Osteoblast (primary cell): ENCODE measurements at regions not wholly inside any gene's neighbourhood (a gene's known extent, or its start where the extent isn't known, plus 50 kb on each side); places are given as distances from the start of the nearest gene placed in this dataset.

Experiments
- DNase-seq: peaks from one replicate; pipeline ENCODE4 v3.0.0; 2011; ENCODE audit warnings: low spot score, mixed read lengths; ENCODE audit not compliant: insufficient read length; ENCODE audit errors: missing footprints
- H2AFZ ChIP-seq: 2 replicates; pipeline ENCODE4 v1.6.0; 2011; ENCODE audit warnings: mild to moderate bottlenecking, low read length
- H3K27ac ChIP-seq: 2 replicates; pipeline ENCODE4 v1.5.1; 2011; ENCODE audit warnings: mild to moderate bottlenecking, low read depth, low read length, moderate library complexity
- H3K27me3 ChIP-seq: 2 replicates; pipeline ENCODE4 v1.6.0; 2012; ENCODE audit warnings: mild to moderate bottlenecking, control low read depth, inconsistent platforms, low read length, moderate library complexity; ENCODE audit not compliant: insufficient read depth
- H3K36me3 ChIP-seq: 2 replicates; pipeline ENCODE4 v1.5.1; 2011; ENCODE audit warnings: mild to moderate bottlenecking, low read length, control low read depth, moderate library complexity; ENCODE audit not compliant: insufficient read depth
- H3K4me1 ChIP-seq: 2 replicates; pipeline ENCODE4 v1.5.1; 2011; ENCODE audit warnings: mild to moderate bottlenecking, low read length, control low read depth, moderate library complexity; ENCODE audit not compliant: insufficient read depth
- H3K4me2 ChIP-seq: 2 replicates; pipeline ENCODE4 v1.6.0; 2011; ENCODE audit warnings: mild to moderate bottlenecking, low read length; ENCODE audit not compliant: insufficient read depth
- H3K4me3 ChIP-seq: fragments of 200-600 bp; sonication (generic); 3 replicates; pipeline ENCODE4 v1.5.1; 2012; ENCODE audit warnings: mild to moderate bottlenecking, low read length, inconsistent platforms; ENCODE audit not compliant: insufficient read depth
- H3K79me2 ChIP-seq: 2 replicates; pipeline ENCODE4 v1.6.0; 2012; ENCODE audit warnings: mild to moderate bottlenecking, low read length, control low read depth, inconsistent platforms; ENCODE audit not compliant: insufficient read depth
- H3K9me3 ChIP-seq: 2 replicates; pipeline ENCODE4 v1.5.1; 2011; ENCODE audit warnings: low read depth, low read length, control low read depth
- H4K20me1 ChIP-seq: 2 replicates; pipeline ENCODE4 v1.6.0; 2012; ENCODE audit warnings: mild to moderate bottlenecking, low read length, control low read depth; ENCODE audit not compliant: insufficient read depth
- CTCF ChIP-seq: IDR thresholded peaks from 2 replicates; pipeline ENCODE4 v1.5.1; 2011; ENCODE audit warnings: mild to moderate bottlenecking, low read depth, low read length, moderate library complexity; ENCODE audit errors: extremely low read depth

GRCh38 chr3:35505181-35505580 lies 134.1 kb upstream of the ARPP21 start:
- no peak for DNase-seq
- Histone ChIP-seq H2AFZ (no peak overlapping the region), H3K36me3 (no peaks in the 10 kb centered on the region), H3K4me3 (no peak overlapping the region), H3K4me2 (no peak overlapping the region), H3K4me1 (no peaks in the 10 kb centered on the region), H3K9me3 (no peaks in the 10 kb centered on the region), H4K20me1 (no peaks in the 10 kb centered on the region), H3K27ac (no peak overlapping the region), H3K27me3 (no peaks in the 10 kb centered on the region), H3K79me2 (no peaks in the 10 kb centered on the region)
- no peak for TF ChIP-seq CTCF

DNA sequence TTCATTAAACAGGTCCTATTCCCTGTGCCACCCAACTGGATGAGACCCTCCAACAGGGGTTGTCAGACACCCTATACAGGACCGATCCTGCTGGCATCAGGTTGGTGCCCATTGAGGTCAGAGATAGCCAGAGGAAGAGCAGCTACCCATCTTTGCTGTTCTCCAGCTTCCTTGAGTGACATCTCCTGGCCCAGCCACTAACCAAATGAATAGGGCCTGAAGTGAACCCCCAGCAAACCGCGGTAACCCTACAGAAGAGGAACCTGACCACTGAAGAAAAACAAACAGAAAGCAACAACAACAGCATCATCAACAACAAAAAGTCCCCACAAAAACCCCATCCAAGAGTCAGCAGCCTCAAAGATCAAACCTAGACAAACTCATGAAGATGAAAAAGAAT lies 133.6 kb upstream of the ARPP21 start:
- Histone ChIP-seq H3K9me3 (no peaks in the 10 kb centered on the region), H3K27ac (no peak overlapping the region), H3K79me2 (no peaks in the 10 kb centered on the region), H3K36me3 (no peaks in the 10 kb centered on the region), H3K4me1 (no peaks in the 10 kb centered on the region), H3K4me2 (no peak overlapping the region), H3K4me3 (no peak overlapping the region), H3K27me3 (no peaks in the 10 kb centered on the region), H4K20me1 (no peaks in the 10 kb centered on the region), H2AFZ (no peak overlapping the region)
- TF ChIP-seq CTCF = no peak
- DNase-seq = no peak

- Histone ChIP-seq H3K4me2 (no peak overlapping the region), H3K36me3 (no peaks in the 10 kb centered on the region), H3K4me1 (no peaks in the 10 kb centered on the region), H3K4me3 (no peak overlapping the region), H3K27me3 (no peaks in the 10 kb centered on the region), H3K27ac (no peak overlapping the region), H2AFZ (no peak overlapping the region), H3K9me3 (no peaks in the 10 kb centered on the region), H3K79me2 (no peaks in the 10 kb centered on the region), H4K20me1 (no peaks in the 10 kb centered on the region)
- no peak for DNase-seq
- TF ChIP-seq CTCF = no peak
These were observed 119.4 kb upstream of the ARPP21 start for GRCh38 chr3:35519936-35520335.

DNA sequence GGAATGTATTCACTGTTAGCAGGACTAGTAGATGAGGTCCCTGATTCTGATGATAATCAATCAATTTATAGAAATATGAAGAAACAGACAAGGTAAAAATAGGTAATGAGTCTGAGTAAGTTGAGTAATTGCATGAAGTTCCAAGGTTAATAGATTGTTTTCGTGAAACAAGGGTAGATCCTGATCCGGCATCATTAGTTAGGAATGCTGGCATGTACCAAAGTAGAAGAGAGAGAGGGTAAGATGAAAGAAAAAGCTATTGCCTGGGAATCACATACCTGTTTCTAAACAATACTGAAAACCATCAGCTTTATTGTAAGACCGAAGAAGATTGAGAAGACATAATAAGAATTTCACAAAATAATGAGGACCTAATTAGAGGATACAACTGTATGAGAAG lies 118.1 kb upstream of the ARPP21 start:
- Histone ChIP-seq H3K9me3 (no peaks in the 10 kb centered on the region), H3K4me1 (no peaks in the 10 kb centered on the region), H4K20me1 (no peaks in the 10 kb centered on the region), H2AFZ (no peak overlapping the region), H3K4me2 (no peak overlapping the region), H3K79me2 (no peaks in the 10 kb centered on the region), H3K27ac (no peak overlapping the region), H3K4me3 (no peak overlapping the region), H3K27me3 (no peaks in the 10 kb centered on the region), H3K36me3 (no peaks in the 10 kb centered on the region)
- DNase-seq = no peak
- TF ChIP-seq CTCF = no peak
